Suprapubic skin (tissue), 4 donors: ENCODE measurements at regions not wholly inside any gene's neighbourhood (a gene's known extent, or its start where the extent isn't known, plus 50 kb on each side); places are given as distances from the start of the nearest gene placed in this dataset.

Source experiments
- DNase-seq, 2 donors: peaks; one replicate each; pipeline ENCODE4 v3.0.0-alpha.2; 2019; ENCODE audit warnings: low spot score in 2 of 2
- H3K27ac ChIP-seq: fragments of 200-600 bp; sonication (generic); one replicate; pipeline ENCODE4 v1.5.1; 2019
- H3K27me3 ChIP-seq: fragments of 200-600 bp; sonication (generic); one replicate; pipeline ENCODE4 v1.5.1; 2019
- H3K36me3 ChIP-seq: fragments of 200-600 bp; sonication (generic); one replicate; pipeline ENCODE4 v1.5.1; 2019
- H3K4me1 ChIP-seq: fragments of 200-600 bp; sonication (generic); one replicate; pipeline ENCODE4 v1.5.1; 2019
- H3K4me3 ChIP-seq: fragments of 200-600 bp; sonication (generic); one replicate; pipeline ENCODE4 v1.5.1; 2019; ENCODE audit warnings: mild to moderate bottlenecking
- H3K9me3 ChIP-seq: fragments of 200-600 bp; sonication (generic); one replicate; pipeline ENCODE4 v1.5.1; 2019
- EP300 ChIP-seq: sonication (generic); formaldehyde crosslinking; IDR thresholded peaks from one replicate; pipeline ENCODE4 v1.6.1; 2017; ENCODE audit warnings: antibody characterized with exemption
- POLR2A ChIP-seq, 2 donors: fragments of 450-650 bp; IDR thresholded peaks; one replicate each; pipeline ENCODE4 v1.6.1; 2017; ENCODE audit warnings: antibody characterized with exemption in 2 of 2, mild to moderate bottlenecking in 2 of 2, moderate library complexity in 2 of 2
- POLR2AphosphoS5 ChIP-seq, 3 donors: sonication (generic); formaldehyde crosslinking; IDR thresholded peaks; one replicate each; pipeline ENCODE4 v1.6.1; 2017; ENCODE audit warnings: antibody characterized with exemption in 3 of 3
- WGBS: methylation state at CpG from one replicate; pipeline ENCODE4 v1.1.5; 2018; 5-methylcytosine and 5-hydroxymethylcytosine counted together
- TF ChIP-seq, protein P1 (sequence below), 2 donors: fragments of 200-600 bp in 1 of 2; fragments of 450-650 bp in 1 of 2; sonication (generic) in 1 of 2; IDR thresholded peaks; one replicate each; pipeline ENCODE4 v1.5.1; 2016 to 2019; ENCODE audit warnings: antibody characterized with exemption in 2 of 2, mild to moderate bottlenecking in 1 of 2, moderate library complexity in 1 of 2

DNA sequence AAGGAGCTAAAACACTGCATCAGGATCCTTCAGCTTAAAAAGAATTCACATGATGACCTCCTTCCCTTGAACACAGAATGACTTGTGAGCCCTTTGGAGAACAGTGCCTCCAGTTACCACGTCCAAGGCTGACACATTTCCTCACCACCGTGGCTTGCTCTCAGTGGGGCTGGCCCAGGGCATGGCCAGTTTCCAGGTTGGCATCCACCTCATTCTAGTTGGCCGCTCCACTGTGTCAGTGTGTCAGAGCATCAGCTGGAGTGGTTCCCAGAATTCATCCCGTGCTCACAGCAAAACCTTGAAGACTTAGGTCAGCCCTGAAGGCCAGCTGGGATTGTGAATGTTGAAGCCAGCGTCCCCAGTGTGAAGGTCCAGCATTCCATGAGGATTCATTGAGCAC lies 158.5 kb downstream of the INSIG2 start:
- H3K9me3 ChIP-seq = no peaks in the 10 kb centered on the region
- no peak overlapping the region for H3K4me3 ChIP-seq
- no peaks in the 10 kb centered on the region for H3K27me3 ChIP-seq
- no peak for DNase-seq
- H3K36me3 ChIP-seq = no peaks in the 10 kb centered on the region
- WGBS = 45% methylated on average over 4 of the region's 5 CpGs
- no peaks in the 10 kb centered on the region for H3K4me1 ChIP-seq
- no peak overlapping the region for H3K27ac ChIP-seq
- TF ChIP-seq POLR2A (IDR thresholded peaks at IDR 0.05) (no peak), EP300 (no peak), POLR2AphosphoS5 (IDR thresholded peaks at IDR 0.05) (no peak)
- TF ChIP-seq, protein P1, sequence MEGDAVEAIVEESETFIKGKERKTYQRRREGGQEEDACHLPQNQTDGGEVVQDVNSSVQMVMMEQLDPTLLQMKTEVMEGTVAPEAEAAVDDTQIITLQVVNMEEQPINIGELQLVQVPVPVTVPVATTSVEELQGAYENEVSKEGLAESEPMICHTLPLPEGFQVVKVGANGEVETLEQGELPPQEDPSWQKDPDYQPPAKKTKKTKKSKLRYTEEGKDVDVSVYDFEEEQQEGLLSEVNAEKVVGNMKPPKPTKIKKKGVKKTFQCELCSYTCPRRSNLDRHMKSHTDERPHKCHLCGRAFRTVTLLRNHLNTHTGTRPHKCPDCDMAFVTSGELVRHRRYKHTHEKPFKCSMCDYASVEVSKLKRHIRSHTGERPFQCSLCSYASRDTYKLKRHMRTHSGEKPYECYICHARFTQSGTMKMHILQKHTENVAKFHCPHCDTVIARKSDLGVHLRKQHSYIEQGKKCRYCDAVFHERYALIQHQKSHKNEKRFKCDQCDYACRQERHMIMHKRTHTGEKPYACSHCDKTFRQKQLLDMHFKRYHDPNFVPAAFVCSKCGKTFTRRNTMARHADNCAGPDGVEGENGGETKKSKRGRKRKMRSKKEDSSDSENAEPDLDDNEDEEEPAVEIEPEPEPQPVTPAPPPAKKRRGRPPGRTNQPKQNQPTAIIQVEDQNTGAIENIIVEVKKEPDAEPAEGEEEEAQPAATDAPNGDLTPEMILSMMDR (IDR thresholded peaks at IDR 0.05) = no peak

DNA sequence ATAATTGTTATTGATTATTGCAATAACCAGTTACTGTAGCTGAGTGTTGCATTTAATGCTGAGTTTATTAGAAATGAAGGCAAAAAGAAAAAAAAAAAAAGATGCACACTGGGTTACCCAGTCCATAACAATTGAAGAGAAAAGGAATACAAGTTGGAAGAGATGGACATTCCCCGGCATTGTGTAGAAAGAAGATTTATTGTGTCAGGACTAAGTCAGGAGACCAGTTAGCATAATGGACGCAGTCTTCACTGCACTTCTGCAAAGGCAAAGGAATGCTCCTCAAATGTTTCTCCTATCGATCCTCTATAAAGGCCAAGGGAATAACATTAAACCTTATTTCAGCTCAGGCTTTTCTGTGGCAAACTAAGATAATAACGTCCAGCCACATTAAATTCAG lies 157.8 kb downstream of the INSIG2 start:
- Histone ChIP-seq H3K9me3 (no peaks in the 10 kb centered on the region), H3K36me3 (no peaks in the 10 kb centered on the region), H3K4me1 (no peaks in the 10 kb centered on the region), H3K27me3 (no peaks in the 10 kb centered on the region), H3K27ac (no peak overlapping the region), H3K4me3 (no peak overlapping the region)
- 91% methylated on average over 4 of the region's 4 CpGs for WGBS
- DNase-seq = no peak
- TF ChIP-seq, protein P1 (IDR thresholded peaks at IDR 0.05) = no peak
- TF ChIP-seq POLR2AphosphoS5 (IDR thresholded peaks at IDR 0.05) (no peak), EP300 (no peak)

DNA sequence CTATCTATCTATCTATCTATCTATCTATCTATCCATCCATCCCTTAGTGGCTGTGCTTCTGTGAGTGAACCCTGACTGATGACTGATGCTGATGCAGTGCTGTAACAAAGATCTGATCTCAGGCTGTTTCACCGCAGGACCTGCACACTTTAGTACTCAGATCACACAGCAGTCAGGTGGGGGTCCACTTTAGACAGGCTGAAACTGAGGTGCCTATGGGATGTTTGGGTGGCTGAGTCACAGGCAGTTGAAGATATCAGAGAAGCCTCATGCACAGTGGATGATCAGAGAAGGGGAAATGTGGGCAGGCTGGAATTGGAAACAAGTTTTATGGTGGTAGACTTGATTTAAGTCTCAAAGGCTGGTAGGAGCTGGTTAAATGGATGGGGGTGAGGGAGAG lies 156.4 kb downstream of the INSIG2 start:
- Histone ChIP-seq H3K27ac (no peak overlapping the region), H3K4me3 (no peak overlapping the region), H3K36me3 (no peaks in the 10 kb centered on the region), H3K9me3 (no peaks in the 10 kb centered on the region), H3K27me3 (no peaks in the 10 kb centered on the region), H3K4me1 (no peaks in the 10 kb centered on the region)
- whole genome bisulfite sequencing = 90% methylated on average over 1 of the region's 1 CpG
- DNase-seq = no peak
- TF ChIP-seq, protein P1 (IDR thresholded peaks at IDR 0.05) = no peak
- TF ChIP-seq EP300 = no peak

- Histone ChIP-seq H3K36me3 (no peaks in the 10 kb centered on the region), H3K27me3 (no peaks in the 10 kb centered on the region), H3K4me3 (no peak overlapping the region), H3K9me3 (no peaks in the 10 kb centered on the region), H3K4me1 (no peaks in the 10 kb centered on the region), H3K27ac (no peak overlapping the region)
- WGBS = 70% methylated on average over 2 of the region's 2 CpGs
- TF ChIP-seq, protein P1 (IDR thresholded peaks at IDR 0.05) = no peak
- TF ChIP-seq EP300 (no peak), POLR2AphosphoS5 (IDR thresholded peaks at IDR 0.05) (no peak), POLR2A (IDR thresholded peaks at IDR 0.05) (no peak)
- no peak for DNase-seq
These were observed 154.8 kb downstream of the INSIG2 start for GRCh38 chr2:118243031-118243430.

DNA sequence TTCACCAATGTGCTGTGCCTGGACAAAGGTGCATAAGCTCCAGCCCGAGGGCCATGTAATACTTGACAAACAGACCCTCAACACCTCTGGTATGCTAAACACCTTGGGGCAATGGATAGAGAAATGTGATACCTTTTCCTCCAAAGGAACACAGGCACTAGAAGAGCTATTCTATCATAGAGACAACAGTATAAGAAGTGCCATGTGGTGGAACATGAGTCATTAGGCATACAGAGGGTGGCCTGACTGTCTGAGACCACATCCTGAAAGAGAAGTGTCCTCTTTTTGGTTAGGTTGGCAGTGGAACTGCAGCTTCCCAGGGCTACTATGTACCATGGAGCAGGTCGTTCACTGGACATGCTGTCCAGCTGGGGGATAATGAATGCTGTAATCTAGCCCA lies 153.9 kb downstream of the INSIG2 start:
- peaks cover 4% of the 10 kb centered on the region for H3K27me3 ChIP-seq
- no peak for DNase-seq
- TF ChIP-seq POLR2A (IDR thresholded peaks at IDR 0.05) (no peak), POLR2AphosphoS5 (IDR thresholded peaks at IDR 0.05) (no peak), EP300 (no peak)
- TF ChIP-seq, protein P1 (IDR thresholded peaks at IDR 0.05) = no peak
- H3K9me3 ChIP-seq = no peaks in the 10 kb centered on the region
- H3K27ac ChIP-seq = no peak overlapping the region
- H3K36me3 ChIP-seq = no peaks in the 10 kb centered on the region
- WGBS = 54% methylated on average over 2 of the region's 2 CpGs
- no peak overlapping the region for H3K4me3 ChIP-seq
- H3K4me1 ChIP-seq = no peaks in the 10 kb centered on the region
